ENCODE measurements at regions not wholly inside any gene's neighbourhood (a gene's known extent, or its start where the extent isn't known, plus 50 kb on each side); places are given as distances from the start of the nearest gene placed in this dataset.

GRCh38 chr18:75654386-75654785 lies 226.9 kb upstream of the SMIM21 start:
- TF ChIP-seq, protein P1, sequence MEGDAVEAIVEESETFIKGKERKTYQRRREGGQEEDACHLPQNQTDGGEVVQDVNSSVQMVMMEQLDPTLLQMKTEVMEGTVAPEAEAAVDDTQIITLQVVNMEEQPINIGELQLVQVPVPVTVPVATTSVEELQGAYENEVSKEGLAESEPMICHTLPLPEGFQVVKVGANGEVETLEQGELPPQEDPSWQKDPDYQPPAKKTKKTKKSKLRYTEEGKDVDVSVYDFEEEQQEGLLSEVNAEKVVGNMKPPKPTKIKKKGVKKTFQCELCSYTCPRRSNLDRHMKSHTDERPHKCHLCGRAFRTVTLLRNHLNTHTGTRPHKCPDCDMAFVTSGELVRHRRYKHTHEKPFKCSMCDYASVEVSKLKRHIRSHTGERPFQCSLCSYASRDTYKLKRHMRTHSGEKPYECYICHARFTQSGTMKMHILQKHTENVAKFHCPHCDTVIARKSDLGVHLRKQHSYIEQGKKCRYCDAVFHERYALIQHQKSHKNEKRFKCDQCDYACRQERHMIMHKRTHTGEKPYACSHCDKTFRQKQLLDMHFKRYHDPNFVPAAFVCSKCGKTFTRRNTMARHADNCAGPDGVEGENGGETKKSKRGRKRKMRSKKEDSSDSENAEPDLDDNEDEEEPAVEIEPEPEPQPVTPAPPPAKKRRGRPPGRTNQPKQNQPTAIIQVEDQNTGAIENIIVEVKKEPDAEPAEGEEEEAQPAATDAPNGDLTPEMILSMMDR (IDR thresholded peaks at IDR 0.05): no peak
- no peak for DNase-seq
- H3K36me3 ChIP-seq (ENCODE audit: low read depth): no peaks in the 10 kb centered on the region
- H3K4me3 ChIP-seq: no peak overlapping the region
- H3K9me3 ChIP-seq: no peaks in the 10 kb centered on the region
- H3K4me1 ChIP-seq (ENCODE audit: low read depth): no peaks in the 10 kb centered on the region
- intact Hi-C loops (cut with DNase I, micrococcal nuclease): no loop called here
- ATAC-seq: no peak

DNA sequence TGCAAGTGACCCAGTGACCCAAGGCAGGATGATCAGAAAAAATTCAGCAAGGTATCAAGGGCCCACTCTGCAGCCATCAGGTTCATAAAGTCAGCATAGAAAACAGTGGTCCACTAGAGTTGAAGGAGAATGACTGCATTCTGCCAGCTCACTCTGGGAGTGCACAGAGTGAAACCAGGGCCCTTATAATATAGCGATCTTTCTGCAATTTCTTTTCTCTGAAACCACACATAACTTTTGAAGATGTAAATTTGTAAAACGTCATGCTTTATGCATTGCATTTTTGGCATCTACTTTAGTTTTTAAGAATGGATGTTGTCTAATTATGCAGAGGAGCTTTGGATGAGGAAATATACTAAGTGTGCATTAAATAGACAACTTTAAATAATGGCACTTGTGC lies 225.0 kb upstream of the SMIM21 start:
- TF ChIP-seq, protein P1 (IDR thresholded peaks at IDR 0.05): no peak
- DNase-seq (no peak), ATAC-seq (no peak)
- Histone ChIP-seq H3K4me3 (no peak overlapping the region), H3K9me3 (no peaks in the 10 kb centered on the region), H3K36me3 (ENCODE audit: low read depth) (no peaks in the 10 kb centered on the region), H3K4me1 (ENCODE audit: low read depth) (no peaks in the 10 kb centered on the region)
- intact Hi-C loops (cut with DNase I, micrococcal nuclease): no loop called here

DNA sequence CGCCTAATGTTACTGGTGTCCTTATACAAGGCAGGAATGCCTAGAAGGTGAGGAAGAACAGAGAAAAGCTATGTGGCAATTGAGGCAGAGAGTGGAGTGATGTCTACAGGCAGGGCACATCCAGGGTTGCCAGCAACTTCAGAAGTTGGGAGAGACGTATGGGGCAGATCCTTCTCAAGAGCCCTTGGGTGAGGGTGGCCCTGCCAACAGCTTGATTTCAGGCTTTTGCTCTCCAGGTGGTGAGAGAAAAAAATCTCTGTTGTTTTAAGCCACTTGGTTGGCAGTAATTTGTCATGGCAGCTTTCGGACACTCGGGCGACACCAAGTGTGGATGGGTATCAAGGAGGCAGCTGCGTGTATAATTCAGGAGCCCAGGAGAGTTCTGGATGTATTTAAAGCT lies 217.4 kb upstream of the SMIM21 start:
- DNase-seq (no peak), ATAC-seq (no peak)
- Histone ChIP-seq H3K9me3 (no peaks in the 10 kb centered on the region), H3K36me3 (ENCODE audit: low read depth) (no peaks in the 10 kb centered on the region), H3K4me3 (no peak overlapping the region), H3K4me1 (ENCODE audit: low read depth) (no peaks in the 10 kb centered on the region)
- intact Hi-C loops (cut with DNase I, micrococcal nuclease): no loop called here
- TF ChIP-seq, protein P1 (IDR thresholded peaks at IDR 0.05): no peak

DNA sequence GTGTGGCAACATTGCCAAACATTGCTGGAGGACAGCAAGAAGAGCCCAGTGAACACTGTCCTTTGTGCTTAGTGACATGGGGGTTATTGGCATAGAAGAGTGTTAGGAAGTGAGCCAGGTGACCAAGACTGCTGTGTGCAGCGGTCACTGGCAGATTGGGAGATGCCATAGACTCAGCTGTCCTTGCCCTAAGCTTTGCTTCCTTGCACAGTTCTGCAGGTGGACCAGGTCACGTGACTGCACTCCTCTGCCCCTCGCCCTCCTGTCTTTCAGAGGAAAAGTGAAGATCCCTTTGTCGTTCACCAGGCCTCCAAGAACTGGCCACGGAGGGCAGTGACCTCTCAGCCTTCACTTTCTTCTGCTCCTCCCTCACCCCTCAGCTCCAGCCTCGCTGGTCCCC lies 215.6 kb upstream of the SMIM21 start:
- Histone ChIP-seq H3K4me1 (ENCODE audit: low read depth) (peaks cover 3% of the 10 kb centered on the region), H3K4me3 (no peak overlapping the region), H3K36me3 (ENCODE audit: low read depth) (no peaks in the 10 kb centered on the region), H3K9me3 (no peaks in the 10 kb centered on the region)
- intact Hi-C loops (cut with DNase I, micrococcal nuclease): no loop called here
- TF ChIP-seq, protein P1 (IDR thresholded peaks at IDR 0.05): no peak
- DNase-seq (no peak), ATAC-seq (no peak)

DNA sequence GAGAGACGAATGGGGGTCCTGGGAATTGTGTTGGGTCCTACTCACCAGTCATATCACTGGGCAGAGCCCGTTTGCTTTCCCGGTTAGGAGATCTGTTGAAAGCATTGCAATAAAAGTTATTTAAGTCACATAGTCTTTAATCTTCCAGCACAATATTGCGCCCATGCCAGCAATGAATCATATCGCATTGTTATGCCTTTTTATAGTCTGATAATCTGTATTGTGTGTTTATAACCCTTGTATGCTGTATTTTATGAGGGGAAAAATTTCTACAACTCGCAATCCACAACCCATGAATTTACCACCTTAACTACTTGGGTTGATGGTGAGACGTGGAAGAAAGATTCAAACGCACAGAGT lies 211.9 kb upstream of the SMIM21 start:
- no peaks in the 10 kb centered on the region for H3K9me3 ChIP-seq
- DNase-seq (peak in 1 of 3 donors; percentile 48), ATAC-seq (peak; percentile 25)
- peaks cover 3% of the 10 kb centered on the region for H3K4me1 ChIP-seq (ENCODE audit: low read depth)
- intact Hi-C loops (cut with DNase I, micrococcal nuclease): no loop called here
- TF ChIP-seq, protein P1 (IDR thresholded peaks at IDR 0.05): no peak
- H3K36me3 ChIP-seq (ENCODE audit: low read depth): no peaks in the 10 kb centered on the region
- H3K4me3 ChIP-seq: no peak overlapping the region

- intact Hi-C loops (cut with DNase I, micrococcal nuclease): no loop called here
- no peaks in the 10 kb centered on the region for H3K9me3 ChIP-seq
- DNase-seq (peak in 1 of 3 donors; percentile 6), ATAC-seq (peak; percentile 39)
- no peak overlapping the region for H3K4me3 ChIP-seq
- H3K36me3 ChIP-seq (ENCODE audit: low read depth): no peaks in the 10 kb centered on the region
- TF ChIP-seq, protein P1 (IDR thresholded peaks at IDR 0.05): no peak
- H3K4me1 ChIP-seq (ENCODE audit: low read depth): peaks cover 3% of the 10 kb centered on the region
These were observed 211.4 kb upstream of the SMIM21 start for GRCh38 chr18:75638776-75639471.
